ENCODE measurements at regions not wholly inside any gene's neighbourhood (a gene's known extent, or its start where the extent isn't known, plus 50 kb on each side); places are given as distances from the start of the nearest gene placed in this dataset.
"Not testable (repeated sequence)": the region's sequence is repeated elsewhere in the genome, so short reads cannot be mapped to it uniquely, and the experiment has no call there.

- DNase-seq (ENCODE audit: low read depth) = no peak
These were observed 121.6 kb downstream of the CASP12 start for GRCh38 chr11:104776501-104777170.

- DNase-seq (ENCODE audit: low read depth) = no peak
These were observed 123.7 kb downstream of the CASP12 start for GRCh38 chr11:104774578-104774977.

GRCh38 chr11:104772806-104773241 lies 125.4 kb downstream of the CASP12 start:
- no peak for DNase-seq (ENCODE audit: low read depth)

GRCh38 chr11:104771763-104772162 lies 126.5 kb downstream of the CASP12 start:
- DNase-seq (ENCODE audit: low read depth) = no peak

GRCh38 chr11:104771046-104771445 lies 127.2 kb downstream of the CASP12 start:
- not testable (repeated sequence) for DNase-seq (ENCODE audit: low read depth)

GRCh38 chr11:104765401-104766095 lies 132.7 kb downstream of the CASP12 start:
- no peak for DNase-seq (ENCODE audit: low read depth)

GRCh38 chr11:104764710-104765045 lies 133.6 kb downstream of the CASP12 start:
- no peak for DNase-seq (ENCODE audit: low read depth)

- DNase-seq (ENCODE audit: low read depth) = no peak
These were observed 134.1 kb downstream of the CASP12 start for GRCh38 chr11:104763930-104764709.

GRCh38 chr11:104761511-104761910 lies 136.7 kb downstream of the CASP12 start:
- DNase-seq (ENCODE audit: low read depth) = no peak

GRCh38 chr11:104759464-104759863 lies 138.8 kb downstream of the CASP12 start:
- no peak for DNase-seq (ENCODE audit: low read depth)

- no peak for DNase-seq (ENCODE audit: low read depth)
These were observed 159.3 kb downstream of the CASP12 start for GRCh38 chr11:104738918-104739317.

GRCh38 chr11:104738208-104738607 lies 160.1 kb downstream of the CASP12 start:
- DNase-seq (ENCODE audit: low read depth) = no peak

GRCh38 chr11:104736502-104736901 lies 161.8 kb downstream of the CASP12 start:
- DNase-seq (ENCODE audit: low read depth) = no peak

- no peak for DNase-seq (ENCODE audit: low read depth)
These were observed 163.3 kb downstream of the CASP12 start for GRCh38 chr11:104734998-104735397.

GRCh38 chr11:104731890-104732289 lies 166.4 kb downstream of the CASP12 start:
- DNase-seq (ENCODE audit: low read depth) = no peak

GRCh38 chr11:104728927-104729326 lies 169.3 kb downstream of the CASP12 start:
- no peak for DNase-seq (ENCODE audit: low read depth)

GRCh38 chr11:104727768-104728167 lies 170.5 kb downstream of the CASP12 start:
- no peak for DNase-seq (ENCODE audit: low read depth)

- DNase-seq (ENCODE audit: low read depth) = no peak
These were observed 171.2 kb downstream of the CASP12 start for GRCh38 chr11:104727095-104727494.

GRCh38 chr11:104725796-104726408 lies 172.4 kb downstream of the CASP12 start:
- no peak for DNase-seq (ENCODE audit: low read depth)

GRCh38 chr11:104713401-104713800 lies 184.9 kb downstream of the CASP12 start:
- no peak for DNase-seq (ENCODE audit: low read depth)

- peak; percentile 60 for DNase-seq (ENCODE audit: low read depth)
These were observed 192.6 kb downstream of the CASP12 start for GRCh38 chr11:104705490-104706190.

- DNase-seq (ENCODE audit: low read depth) = no peak
These were observed 193.4 kb downstream of the CASP12 start for GRCh38 chr11:104704888-104705287.
